Keratinocyte (primary cell): ENCODE measurements at regions not wholly inside any gene's neighbourhood (a gene's known extent, or its start where the extent isn't known, plus 50 kb on each side); places are given as distances from the start of the nearest gene placed in this dataset.

Experiments used
- DNase-seq: peaks from one replicate; pipeline ENCODE4 v3.0.0-alpha.2; 2011; ENCODE audit warnings: low read depth, missing footprints, low spot score
- FAIRE-seq: peaks from 2 replicates; lab custom pipeline; 2011; peaks lifted over from hg19 to GRCh38; lab: Jason Lieb, UNC
- H2AFZ ChIP-seq: 2 replicates; pipeline ENCODE4 v1.6.0; 2012; ENCODE audit warnings: low read length, control low read depth, inconsistent platforms; ENCODE audit not compliant: control insufficient read depth
- H3K27ac ChIP-seq: 2 replicates; pipeline ENCODE4 v1.5.1; 2011; ENCODE audit warnings: low read length; ENCODE audit not compliant: control insufficient read depth, insufficient read depth
- H3K27me3 ChIP-seq: 3 replicates; pipeline ENCODE4 v1.6.0; 2011; ENCODE audit warnings: low read length; ENCODE audit not compliant: control insufficient read depth, insufficient read depth; ENCODE audit errors: extremely low read depth
- H3K36me3 ChIP-seq, 2 experiments: 2 replicates in 1 of 2; 3 replicates in 1 of 2; pipeline ENCODE4 v1.5.1; 2011; ENCODE audit warnings: low read length in 2 of 2, mild to moderate bottlenecking in 1 of 2; ENCODE audit not compliant: control insufficient read depth in 2 of 2, insufficient read depth in 2 of 2; ENCODE audit errors: extremely low read depth in 1 of 2
- H3K4me1 ChIP-seq: 3 replicates; pipeline ENCODE4 v1.5.1; 2011; ENCODE audit warnings: low read length; ENCODE audit not compliant: control insufficient read depth, insufficient read depth; ENCODE audit errors: extremely low read depth
- H3K4me2 ChIP-seq: 3 replicates; pipeline ENCODE4 v1.6.0; 2011; ENCODE audit warnings: low read depth, low read length; ENCODE audit not compliant: control insufficient read depth, insufficient read depth; ENCODE audit errors: extremely low read depth
- H3K4me3 ChIP-seq, 3 experiments: fragments of 200-600 bp in 1 of 3; sonication (generic) in 1 of 3; 2 replicates in 2 of 3; 3 replicates in 1 of 3; pipeline ENCODE4 v1.5.1; 2011 to 2016; ENCODE audit warnings: low read length in 3 of 3, mild to moderate bottlenecking in 3 of 3, control low read depth in 2 of 3, inconsistent platforms in 1 of 3, low read depth in 1 of 3, mixed read lengths in 1 of 3, mixed run types in 1 of 3, moderate library complexity in 1 of 3; ENCODE audit not compliant: control insufficient read depth in 2 of 3, insufficient read depth in 2 of 3; ENCODE audit errors: extremely low read depth in 1 of 3
- H3K79me2 ChIP-seq: 2 replicates; pipeline ENCODE4 v1.6.0; 2012; ENCODE audit warnings: low read length; ENCODE audit not compliant: control insufficient read depth, insufficient read depth
- H3K9ac ChIP-seq: 3 replicates; pipeline ENCODE4 v1.6.0; 2011; ENCODE audit warnings: low read length; ENCODE audit not compliant: control insufficient read depth, insufficient read depth; ENCODE audit errors: extremely low read depth
- H3K9me1 ChIP-seq: 3 replicates; pipeline ENCODE4 v1.6.0; 2011; ENCODE audit warnings: low read length; ENCODE audit not compliant: control insufficient read depth, insufficient read depth; ENCODE audit errors: extremely low read depth
- H3K9me3 ChIP-seq: 2 replicates; pipeline ENCODE4 v1.5.1; 2012; ENCODE audit warnings: low read depth, low read length; ENCODE audit not compliant: control insufficient read depth
- H4K20me1 ChIP-seq: 3 replicates; pipeline ENCODE4 v1.6.0; 2011; ENCODE audit warnings: low read length; ENCODE audit not compliant: control insufficient read depth, insufficient read depth; ENCODE audit errors: extremely low read depth
- EZH2 ChIP-seq: IDR thresholded peaks from one replicate; pipeline ENCODE4 v1.6.1; 2012; ENCODE audit warnings: inconsistent platforms, mild to moderate bottlenecking, low read length, moderate library complexity
- dilution Hi-C: fragments of 300-500 bp; cut with MboI; formaldehyde crosslinking; loops from one replicate; pipeline ENCODE4 v1.7.0; 2020; ENCODE audit warnings: low sequenced_read_pairs; ENCODE audit not compliant: extremely low pct_ligation_motif_present
- TF ChIP-seq, protein P1 (sequence below), 3 experiments: IDR thresholded peaks in 1 of 3; conservative IDR thresholded peaks in 1 of 3; optimal IDR thresholded peaks in 1 of 3; 2 replicates in 2 of 3; 3 replicates in 1 of 3; pipeline versions ENCODE3 to v1.5.1; 2011; ENCODE audit warnings: low read length in 3 of 3, mild to moderate bottlenecking in 3 of 3, moderate library complexity in 2 of 3, control low read depth in 1 of 3, inconsistent platforms in 1 of 3; ENCODE audit not compliant: insufficient read depth in 2 of 3; ENCODE audit errors: extremely low read depth in 1 of 3

- Histone ChIP-seq H3K9me3 (no peaks in the 10 kb centered on the region), H4K20me1 (no peaks in the 10 kb centered on the region), H3K4me2 (no peak overlapping the region), H3K4me1 (no peaks in the 10 kb centered on the region), H2AFZ (no peak overlapping the region), H3K79me2 (no peaks in the 10 kb centered on the region), H3K36me3 (no peaks in the 10 kb centered on the region), H3K9me1 (no peaks in the 10 kb centered on the region), H3K27ac (no peak overlapping the region), H3K9ac (no peak overlapping the region), H3K4me3 (no peak overlapping the region), H3K27me3 (no peaks in the 10 kb centered on the region)
- TF ChIP-seq, protein P1, sequence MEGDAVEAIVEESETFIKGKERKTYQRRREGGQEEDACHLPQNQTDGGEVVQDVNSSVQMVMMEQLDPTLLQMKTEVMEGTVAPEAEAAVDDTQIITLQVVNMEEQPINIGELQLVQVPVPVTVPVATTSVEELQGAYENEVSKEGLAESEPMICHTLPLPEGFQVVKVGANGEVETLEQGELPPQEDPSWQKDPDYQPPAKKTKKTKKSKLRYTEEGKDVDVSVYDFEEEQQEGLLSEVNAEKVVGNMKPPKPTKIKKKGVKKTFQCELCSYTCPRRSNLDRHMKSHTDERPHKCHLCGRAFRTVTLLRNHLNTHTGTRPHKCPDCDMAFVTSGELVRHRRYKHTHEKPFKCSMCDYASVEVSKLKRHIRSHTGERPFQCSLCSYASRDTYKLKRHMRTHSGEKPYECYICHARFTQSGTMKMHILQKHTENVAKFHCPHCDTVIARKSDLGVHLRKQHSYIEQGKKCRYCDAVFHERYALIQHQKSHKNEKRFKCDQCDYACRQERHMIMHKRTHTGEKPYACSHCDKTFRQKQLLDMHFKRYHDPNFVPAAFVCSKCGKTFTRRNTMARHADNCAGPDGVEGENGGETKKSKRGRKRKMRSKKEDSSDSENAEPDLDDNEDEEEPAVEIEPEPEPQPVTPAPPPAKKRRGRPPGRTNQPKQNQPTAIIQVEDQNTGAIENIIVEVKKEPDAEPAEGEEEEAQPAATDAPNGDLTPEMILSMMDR (optimal IDR thresholded peaks at IDR 0.05 in 1 of 3, IDR thresholded peaks at IDR 0.05 in 1 of 3, conservative IDR thresholded peaks at IDR 0.05 in 1 of 3; ENCODE audit: extremely low read depth in 1 of 3, insufficient read depth in 2 of 3, low read length in 3 of 3): no peak
- TF ChIP-seq EZH2: no peak
- dilution Hi-C loops: no loop called here
- DNase-seq (no peak), FAIRE-seq (no peak)
Observed at GRCh38 chr11:100525197-100525596, 161.9 kb upstream of the ARHGAP42 start.

DNA sequence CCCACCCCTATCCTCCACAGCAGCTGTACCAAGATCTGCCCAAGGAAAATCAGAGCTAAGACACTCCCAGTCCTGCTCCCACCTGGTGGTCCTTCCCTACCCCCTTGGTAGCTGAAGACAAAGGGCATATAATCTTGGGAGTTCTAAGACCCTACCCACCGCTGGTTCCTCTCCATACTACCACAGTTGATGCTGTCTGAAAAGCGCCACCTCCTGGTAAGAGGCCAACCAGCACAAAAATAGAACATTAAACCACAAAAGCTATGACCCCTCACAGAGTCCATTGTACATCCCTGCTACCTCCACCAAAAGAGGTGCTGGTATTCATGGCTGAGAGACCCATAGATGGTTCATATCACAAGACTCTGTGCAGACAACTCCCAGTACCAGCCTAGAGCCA lies 161.5 kb upstream of the ARHGAP42 start:
- DNase-seq: no peak
- Histone ChIP-seq H3K4me2 (no peak overlapping the region), H3K79me2 (no peaks in the 10 kb centered on the region), H4K20me1 (no peaks in the 10 kb centered on the region), H3K36me3 (no peaks in the 10 kb centered on the region), H3K4me3 (no peak overlapping the region), H3K9ac (no peak overlapping the region), H3K27ac (no peak overlapping the region), H3K9me1 (no peaks in the 10 kb centered on the region), H2AFZ (no peak overlapping the region), H3K4me1 (no peaks in the 10 kb centered on the region), H3K9me3 (no peaks in the 10 kb centered on the region), H3K27me3 (no peaks in the 10 kb centered on the region)
- no peak for FAIRE-seq
- TF ChIP-seq EZH2: no peak
- TF ChIP-seq, protein P1 (optimal IDR thresholded peaks at IDR 0.05 in 1 of 3, IDR thresholded peaks at IDR 0.05 in 1 of 3, conservative IDR thresholded peaks at IDR 0.05 in 1 of 3; ENCODE audit: extremely low read depth in 1 of 3, insufficient read depth in 2 of 3, low read length in 3 of 3): peak; percentile 21 to 45 (median 44)
- dilution Hi-C loops: no loop called here
